ENCODE measurements at regions not wholly inside any gene's neighbourhood (a gene's known extent, or its start where the extent isn't known, plus 50 kb on each side); places are given as distances from the start of the nearest gene placed in this dataset.

DNA sequence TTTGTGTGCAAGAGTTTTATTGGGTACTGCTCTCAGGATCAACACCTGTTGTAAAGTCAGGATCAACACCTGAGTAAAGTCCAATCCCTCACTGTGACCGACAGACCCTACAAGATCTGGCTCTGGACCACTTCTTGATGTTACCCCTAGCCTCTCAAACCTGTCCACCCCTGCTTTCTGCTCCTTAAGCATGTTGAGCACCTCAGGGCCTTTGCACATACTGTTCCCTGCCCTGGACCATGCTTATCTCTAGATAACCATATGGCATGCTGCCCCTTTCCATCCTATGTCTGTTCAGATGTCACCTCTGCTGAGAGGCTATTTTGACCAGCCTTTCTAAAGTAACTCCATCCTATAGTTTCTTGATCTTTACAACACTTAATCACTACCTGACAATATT is 269.6 kb downstream of the SMARCA2 start:
- Mint-ChIP-seq H3K4me1 (ENCODE audit: low read depth) (no peaks in the 10 kb centered on the region), H3K27ac (no peak overlapping the region), H3K9me3 (no peaks in the 10 kb centered on the region), H3K36me3 (no peaks in the 10 kb centered on the region), H3K27me3 (peaks cover 11% of the 10 kb centered on the region), H3K4me3 (no peak overlapping the region)
- ChIA-PET POLR2A (no interaction called here), CTCF (no interaction called here)
- no peak for DNase-seq
- intact Hi-C loops (cut with micrococcal nuclease), result no loop called here

DNA sequence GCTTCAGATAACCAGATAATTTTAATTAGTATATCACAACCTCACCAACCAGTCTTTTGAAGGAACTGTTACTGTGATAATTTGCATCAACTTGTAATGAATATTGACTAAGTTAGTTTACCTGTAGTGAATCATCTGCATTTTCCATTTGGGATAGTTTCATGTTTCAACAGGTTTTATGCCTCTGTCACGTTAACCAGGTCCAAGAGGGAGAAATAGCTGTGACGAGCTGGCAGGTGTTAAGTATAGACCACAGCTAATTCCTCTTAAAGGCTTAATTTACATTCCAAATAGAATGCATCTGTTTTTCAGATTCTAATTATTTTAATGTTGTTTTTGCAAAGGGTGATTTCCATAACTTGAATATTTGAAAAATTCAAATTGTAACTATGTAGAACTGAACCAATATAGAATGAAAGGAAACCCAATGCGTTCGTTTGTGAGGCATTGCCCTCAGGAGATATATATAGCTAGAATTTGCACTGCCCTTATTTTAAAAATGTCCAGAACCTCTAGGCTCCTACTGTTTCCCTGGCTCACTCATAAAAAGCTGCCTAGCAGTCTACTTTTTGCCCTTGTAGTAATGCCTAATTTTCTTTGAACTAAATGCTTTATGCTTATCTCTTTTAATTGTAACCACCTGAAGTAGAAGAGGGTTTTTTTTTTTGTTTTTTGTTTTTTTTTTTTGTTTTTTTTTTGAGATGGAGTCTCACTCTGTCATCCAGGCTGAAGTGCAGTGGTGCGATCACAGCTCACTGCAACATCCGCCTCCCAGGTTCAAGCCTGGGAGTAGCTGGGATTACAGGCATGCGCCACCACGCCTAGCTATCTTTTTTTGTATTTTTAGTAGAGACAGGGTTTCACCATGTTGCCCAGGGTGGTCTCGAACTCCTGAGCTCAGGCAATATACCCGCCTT is 270.5 kb downstream of the SMARCA2 start:
- CTCF ChIA-PET, result no interaction called here
- intact Hi-C loops (cut with micrococcal nuclease), result no loop called here
- POLR2A ChIA-PET, result no interaction called here
- no peaks in the 10 kb centered on the region for H3K36me3 Mint-ChIP-seq
- no peaks in the 10 kb centered on the region for H3K9me3 Mint-ChIP-seq
- no peak overlapping the region for H3K4me3 Mint-ChIP-seq
- H3K27me3 Mint-ChIP-seq, result peaks cover 14% of the 10 kb centered on the region
- H3K4me1 Mint-ChIP-seq (ENCODE audit: low read depth), result no peaks in the 10 kb centered on the region
- no peak for DNase-seq
- no peak overlapping the region for H3K27ac Mint-ChIP-seq

DNA sequence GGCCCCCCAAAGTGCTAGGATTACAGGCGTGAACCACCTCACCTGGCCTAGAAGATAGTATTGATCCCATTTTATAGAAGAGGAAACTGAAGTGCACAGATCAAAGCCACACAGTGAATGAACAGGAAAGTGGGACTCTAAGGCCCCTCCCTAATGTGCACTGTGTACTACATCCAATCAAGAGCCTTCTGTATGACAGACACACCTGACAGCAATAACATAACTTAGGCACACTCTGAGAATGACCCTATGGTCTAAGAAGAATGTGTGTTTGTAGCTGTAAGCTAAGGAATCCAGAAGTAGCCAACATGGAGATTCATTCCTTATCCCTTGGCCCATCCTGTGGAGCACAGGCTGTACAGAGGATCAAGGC is 271.2 kb downstream of the SMARCA2 start:
- H3K27ac Mint-ChIP-seq, result no peak overlapping the region
- no peak for DNase-seq
- ChIA-PET CTCF (no interaction called here), POLR2A (no interaction called here)
- H3K9me3 Mint-ChIP-seq, result no peaks in the 10 kb centered on the region
- H3K27me3 Mint-ChIP-seq, result peaks cover 15% of the 10 kb centered on the region
- H3K4me3 Mint-ChIP-seq, result no peak overlapping the region
- intact Hi-C loops (cut with micrococcal nuclease), result no loop called here
- no peaks in the 10 kb centered on the region for H3K4me1 Mint-ChIP-seq (ENCODE audit: low read depth)
- no peaks in the 10 kb centered on the region for H3K36me3 Mint-ChIP-seq

DNA sequence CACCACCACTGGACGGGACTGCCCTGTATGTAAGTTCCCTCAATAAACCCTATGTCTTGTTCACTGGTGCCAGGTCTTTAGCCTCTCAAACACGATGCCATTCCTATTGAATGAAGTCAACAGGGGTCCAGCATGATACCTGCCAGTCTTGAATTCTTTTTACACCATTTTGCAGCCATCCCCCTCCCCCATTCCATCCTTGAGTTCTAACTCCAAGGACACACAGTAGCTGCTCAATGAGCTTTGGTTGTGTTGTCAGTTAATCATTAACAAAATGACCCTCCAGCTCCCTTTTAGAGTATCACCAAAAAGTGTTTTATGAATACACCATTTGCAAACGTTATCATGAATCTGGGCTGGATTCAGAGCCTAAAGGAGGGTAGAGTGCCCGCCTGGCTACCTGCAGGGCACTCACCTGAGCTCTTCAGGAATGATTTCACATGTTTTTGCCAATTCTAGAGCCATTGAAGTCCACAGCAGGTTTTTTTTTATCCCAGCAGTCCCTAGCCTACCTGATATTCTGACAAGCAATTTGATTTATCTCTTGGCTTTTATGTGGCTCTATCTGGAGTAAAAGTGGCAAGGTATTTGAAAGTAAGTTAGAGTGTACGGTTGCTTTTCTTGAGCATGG is 271.8 kb downstream of the SMARCA2 start:
- Mint-ChIP-seq H3K27ac (no peak overlapping the region), H3K4me3 (no peak overlapping the region), H3K9me3 (no peaks in the 10 kb centered on the region), H3K4me1 (ENCODE audit: low read depth) (no peaks in the 10 kb centered on the region), H3K36me3 (no peaks in the 10 kb centered on the region), H3K27me3 (peaks cover 18% of the 10 kb centered on the region)
- ChIA-PET POLR2A (no interaction called here), CTCF (no interaction called here)
- DNase-seq, result no peak
- intact Hi-C loops (cut with micrococcal nuclease), result no loop called here

DNA sequence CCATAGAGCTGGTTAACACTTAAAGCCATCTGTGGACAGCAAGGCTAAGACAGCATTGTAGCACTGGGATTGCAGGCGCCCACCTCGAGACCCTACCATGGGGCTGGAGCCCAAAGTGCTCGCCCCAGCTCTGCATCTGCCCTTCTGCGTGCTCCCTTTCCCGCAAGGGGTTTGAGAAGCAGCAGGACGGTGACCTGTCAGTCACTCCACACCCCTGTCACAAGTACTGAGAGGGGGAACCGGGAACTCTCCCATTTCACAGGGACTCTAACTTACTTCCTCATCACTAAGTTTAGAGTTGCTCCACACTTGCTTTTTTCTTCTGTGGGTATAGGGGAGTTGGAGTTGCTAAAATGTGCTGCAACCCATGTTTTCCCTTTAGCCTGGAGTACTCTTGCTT is 273.2 kb downstream of the SMARCA2 start:
- H3K36me3 Mint-ChIP-seq, result no peaks in the 10 kb centered on the region
- H3K9me3 Mint-ChIP-seq, result no peaks in the 10 kb centered on the region
- peaks cover 20% of the 10 kb centered on the region for H3K27me3 Mint-ChIP-seq
- intact Hi-C loops (cut with micrococcal nuclease), result no loop called here
- no peaks in the 10 kb centered on the region for H3K4me1 Mint-ChIP-seq (ENCODE audit: low read depth)
- no peak for DNase-seq
- no peak overlapping the region for H3K4me3 Mint-ChIP-seq
- POLR2A ChIA-PET, result no interaction called here
- CTCF ChIA-PET, result no interaction called here
- no peak overlapping the region for H3K27ac Mint-ChIP-seq

DNA sequence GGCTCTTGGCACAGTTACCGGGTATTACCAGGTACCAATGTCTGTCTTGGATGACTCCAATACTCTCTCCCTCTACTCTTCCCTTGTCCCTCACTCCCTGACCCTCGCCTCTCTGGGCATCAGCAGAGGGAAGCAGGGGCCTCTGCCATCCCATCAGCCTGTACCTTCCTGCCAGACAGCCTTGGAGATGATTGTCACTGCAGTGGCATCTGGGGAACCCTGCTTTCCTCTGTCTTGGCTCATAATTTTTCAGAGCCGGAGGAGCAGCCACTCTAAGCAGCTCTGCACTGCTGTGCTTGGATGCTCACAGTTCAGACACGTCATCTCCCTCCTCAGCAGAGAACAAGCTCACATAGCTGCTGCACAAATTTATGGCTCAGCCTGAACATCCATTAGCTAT is 274.1 kb downstream of the SMARCA2 start:
- Mint-ChIP-seq H3K27me3 (peaks cover 21% of the 10 kb centered on the region), H3K27ac (no peak overlapping the region), H3K9me3 (no peaks in the 10 kb centered on the region), H3K36me3 (no peaks in the 10 kb centered on the region), H3K4me3 (no peak overlapping the region), H3K4me1 (ENCODE audit: low read depth) (no peaks in the 10 kb centered on the region)
- intact Hi-C loops (cut with micrococcal nuclease), result no loop called here
- POLR2A ChIA-PET, result no interaction called here
- DNase-seq, result no peak
- CTCF ChIA-PET, result no interaction called here

DNA sequence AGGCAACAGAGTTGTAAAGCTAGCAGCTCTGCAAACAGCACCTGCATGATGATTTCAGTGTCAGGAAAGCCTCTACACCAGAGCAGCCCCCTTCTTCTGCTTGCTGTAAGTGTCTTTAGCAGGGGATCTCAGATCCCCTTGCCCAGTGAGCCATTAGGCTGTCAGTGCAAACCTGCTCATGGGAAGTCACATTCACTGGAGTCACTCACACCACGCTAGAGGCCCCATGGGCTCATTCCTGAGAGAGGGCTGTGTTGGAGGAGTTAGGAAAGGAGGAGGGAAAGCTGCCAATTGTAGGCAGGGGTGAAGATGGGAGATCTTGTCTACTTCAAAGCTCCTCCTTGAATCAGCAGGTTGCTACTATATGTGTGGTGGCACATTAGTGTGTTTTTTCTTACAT is 275.2 kb downstream of the SMARCA2 start:
- H3K27ac Mint-ChIP-seq, result no peak overlapping the region
- no peaks in the 10 kb centered on the region for H3K4me1 Mint-ChIP-seq (ENCODE audit: low read depth)
- H3K9me3 Mint-ChIP-seq, result no peaks in the 10 kb centered on the region
- POLR2A ChIA-PET, result no interaction called here
- no peak overlapping the region for H3K4me3 Mint-ChIP-seq
- CTCF ChIA-PET, result no interaction called here
- peaks cover 22% of the 10 kb centered on the region for H3K27me3 Mint-ChIP-seq
- H3K36me3 Mint-ChIP-seq, result no peaks in the 10 kb centered on the region
- DNase-seq, result no peak
- intact Hi-C loops (cut with micrococcal nuclease), result no loop called here

DNA sequence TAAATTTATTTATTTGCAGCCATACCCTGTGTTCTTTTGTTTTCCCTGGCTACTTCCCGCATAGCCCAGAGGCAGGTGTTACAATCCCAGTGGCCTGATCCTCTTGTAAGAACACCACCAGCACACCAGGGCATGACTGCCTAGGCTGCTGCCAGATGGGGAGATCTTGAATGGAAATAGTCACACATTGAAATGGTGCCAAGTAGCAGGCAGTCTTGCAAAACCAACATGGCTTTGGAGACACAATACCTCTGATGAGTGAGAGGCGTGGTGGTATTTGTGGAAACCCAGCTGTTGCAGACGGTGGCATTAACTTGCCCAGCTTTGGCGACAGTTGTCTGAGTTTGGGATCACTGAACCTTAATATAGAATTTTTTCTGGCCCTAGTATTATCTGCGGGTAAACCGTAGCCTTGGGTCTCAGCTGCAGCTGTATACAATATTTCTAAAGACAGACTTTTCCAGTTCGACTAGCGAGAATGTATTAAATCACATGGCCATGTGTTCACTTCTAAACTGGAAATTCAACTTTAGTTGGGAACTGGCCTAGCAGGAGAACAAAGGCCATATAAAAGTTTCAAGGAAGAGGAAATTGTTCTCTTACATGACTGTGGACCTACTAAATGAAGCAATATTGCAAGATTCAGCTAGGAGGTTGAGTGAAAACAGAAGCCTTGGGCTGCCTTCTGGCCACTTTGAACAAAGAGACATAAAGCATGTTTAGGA is 277.0 kb downstream of the SMARCA2 start:
- ChIA-PET CTCF (no interaction called here), POLR2A (interaction anchor here (0.5 kb wide), 1 partner anchor 1785 kb away, joined by 7 read pairs; no protein-coding TSS in a partner anchor)
- intact Hi-C loops (cut with micrococcal nuclease), result no loop called here
- no peak overlapping the region for H3K27ac Mint-ChIP-seq
- H3K27me3 Mint-ChIP-seq, result peaks cover 17% of the 10 kb centered on the region
- H3K4me3 Mint-ChIP-seq, result no peak overlapping the region
- DNase-seq, result no peak
- no peaks in the 10 kb centered on the region for H3K36me3 Mint-ChIP-seq
- no peaks in the 10 kb centered on the region for H3K9me3 Mint-ChIP-seq
- H3K4me1 Mint-ChIP-seq (ENCODE audit: low read depth), result no peaks in the 10 kb centered on the region

DNA sequence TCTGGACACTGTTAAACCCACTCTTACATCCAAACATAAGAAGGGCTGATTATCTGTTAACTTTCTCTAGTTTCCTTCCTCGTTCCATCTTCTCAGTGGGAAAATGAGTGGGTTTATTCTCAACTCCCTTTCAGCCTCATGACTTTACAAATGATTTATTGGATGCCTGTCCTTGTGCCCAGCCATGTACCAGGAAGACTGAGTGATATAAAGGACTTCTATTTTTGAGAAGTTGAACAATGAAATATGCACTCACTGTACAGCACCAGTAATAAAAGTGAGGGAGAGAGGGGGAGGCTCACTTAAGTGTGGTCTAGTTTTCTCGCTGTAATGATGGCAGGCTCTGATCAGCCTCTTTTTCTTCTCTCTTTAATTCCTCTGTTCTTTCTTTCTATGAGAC is 277.6 kb downstream of the SMARCA2 start:
- Mint-ChIP-seq H3K9me3 (no peaks in the 10 kb centered on the region), H3K4me3 (no peak overlapping the region), H3K4me1 (ENCODE audit: low read depth) (no peaks in the 10 kb centered on the region), H3K36me3 (no peaks in the 10 kb centered on the region), H3K27ac (no peak overlapping the region), H3K27me3 (peaks cover 15% of the 10 kb centered on the region)
- no peak for DNase-seq
- CTCF ChIA-PET, result no interaction called here
- POLR2A ChIA-PET, result no interaction called here
- intact Hi-C loops (cut with micrococcal nuclease), result no loop called here

DNA sequence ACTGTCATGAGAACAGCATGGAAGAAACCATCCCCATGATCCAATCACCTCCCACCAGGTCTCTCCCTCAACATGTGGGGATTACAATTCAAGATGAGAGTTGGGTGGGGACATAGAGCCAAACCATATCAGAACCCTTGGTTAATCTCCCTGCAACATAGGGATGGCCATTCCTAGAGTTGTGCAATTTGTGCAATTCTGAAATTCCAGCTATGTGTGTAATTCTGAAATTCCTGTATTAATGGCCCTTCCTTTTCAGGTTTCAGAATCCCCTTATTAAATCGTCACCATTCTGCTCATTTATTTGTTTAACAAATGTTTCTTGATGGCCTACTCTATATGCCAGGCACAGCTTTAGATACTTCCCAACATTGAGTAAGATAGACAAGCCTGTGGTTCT is 282.6 kb downstream of the SMARCA2 start:
- Mint-ChIP-seq H3K4me3 (no peak overlapping the region), H3K27me3 (peaks cover 8% of the 10 kb centered on the region), H3K27ac (no peak overlapping the region), H3K36me3 (no peaks in the 10 kb centered on the region), H3K9me3 (no peaks in the 10 kb centered on the region), H3K4me1 (ENCODE audit: low read depth) (no peaks in the 10 kb centered on the region)
- intact Hi-C loops (cut with micrococcal nuclease), result no loop called here
- no peak for DNase-seq
- CTCF ChIA-PET, result no interaction called here
- POLR2A ChIA-PET, result no interaction called here

DNA sequence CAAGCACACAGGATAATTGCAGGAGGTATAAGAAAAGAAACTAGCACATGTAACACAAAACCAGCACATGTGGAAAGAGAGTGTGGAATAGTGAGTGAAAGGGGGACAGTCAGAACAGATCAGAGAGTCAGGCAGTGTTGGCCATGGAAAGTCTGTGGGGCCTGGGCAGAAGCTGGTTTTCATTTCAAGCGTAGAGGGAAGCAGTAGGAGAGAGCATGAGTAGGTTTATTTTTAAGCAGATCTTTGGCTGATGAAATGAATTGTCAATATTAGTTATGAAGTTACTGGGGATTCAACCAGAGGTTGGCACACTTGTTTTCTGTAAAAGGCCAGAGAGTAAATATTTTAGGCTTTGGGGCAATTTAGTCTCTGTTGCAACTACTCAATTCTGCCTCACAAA is 283.1 kb downstream of the SMARCA2 start:
- Mint-ChIP-seq H3K27me3 (peaks cover 9% of the 10 kb centered on the region), H3K4me3 (no peak overlapping the region), H3K4me1 (ENCODE audit: low read depth) (no peaks in the 10 kb centered on the region), H3K36me3 (no peaks in the 10 kb centered on the region), H3K27ac (no peak overlapping the region), H3K9me3 (no peaks in the 10 kb centered on the region)
- intact Hi-C loops (cut with micrococcal nuclease), result no loop called here
- POLR2A ChIA-PET, result no interaction called here
- CTCF ChIA-PET, result no interaction called here
- no peak for DNase-seq

DNA sequence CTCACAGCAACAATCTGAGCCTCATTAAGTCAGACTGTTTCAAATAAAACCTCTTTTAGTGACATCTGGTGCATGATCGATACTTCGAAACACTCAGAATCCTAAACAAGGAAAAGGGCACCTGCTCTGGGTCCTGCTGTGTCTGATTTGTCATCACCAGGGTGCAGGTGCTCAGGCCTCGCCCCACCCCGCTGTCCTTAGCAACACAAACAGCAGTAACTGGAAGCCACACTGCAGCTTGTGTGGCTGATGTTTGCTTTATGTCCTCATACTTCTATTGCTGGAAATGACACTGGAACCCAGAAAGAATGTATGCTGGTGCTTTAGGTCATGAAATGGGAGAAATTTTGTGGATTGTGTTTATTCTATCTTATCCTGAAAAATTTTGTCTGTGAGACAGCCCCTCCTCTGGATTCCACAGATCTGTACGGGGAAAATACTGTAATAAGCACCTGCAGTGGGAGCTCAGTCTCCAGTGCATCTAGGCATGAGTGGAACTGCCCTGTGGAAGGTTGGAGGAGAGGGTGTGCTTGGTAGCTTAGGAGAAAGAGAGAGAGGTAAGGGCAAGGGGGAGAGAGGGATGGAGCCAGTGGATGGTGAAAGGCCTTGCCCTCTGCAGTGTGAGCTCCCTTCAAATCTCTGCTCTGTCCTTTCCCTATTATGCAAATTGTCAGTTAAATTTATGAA is 284.2 kb downstream of the SMARCA2 start:
- intact Hi-C loops (cut with micrococcal nuclease), result no loop called here
- Mint-ChIP-seq H3K4me3 (no peak overlapping the region), H3K4me1 (ENCODE audit: low read depth) (no peaks in the 10 kb centered on the region), H3K27ac (no peak overlapping the region), H3K27me3 (peaks cover 7% of the 10 kb centered on the region), H3K9me3 (no peaks in the 10 kb centered on the region), H3K36me3 (no peaks in the 10 kb centered on the region)
- ChIA-PET CTCF (no interaction called here), POLR2A (no interaction called here)
- DNase-seq, result no peak

All from activated CD4-positive, alpha-beta memory T cell treated with anti-CD3 and anti-CD28 coated beads for 36 hours (primary cell).